GM12878 (cell line): ENCODE measurements at regions not wholly inside any gene's neighbourhood (a gene's known extent, or its start where the extent isn't known, plus 50 kb on each side); places are given as distances from the start of the nearest gene placed in this dataset.

Experiments
- ATAC-seq: fragments of 200-7000 bp; cut with Tn5 transposase; 3 replicates; pipeline ENCODE4 v1.9.1; 2020; ENCODE audit warnings: mild to moderate bottlenecking, moderate library complexity
- BruUV-seq: library from RNA; stranded (reverse); fragments of 400-500 nt; replicated peaks from 2 replicates; lab custom pipeline; 2021; lab: Mats Ljungman, UMichigan
- CTCF ChIA-PET: fragments of 300-600 bp; sonication (Branson Sonifier 250); formaldehyde crosslinking; extraction: SDS; loops from one replicate; lab custom pipeline; 2021; ENCODE audit warnings: inconsistent platforms; lab: Yijun Ruan, JAX
- POLR2A ChIA-PET: fragments of 350-600 bp; formaldehyde crosslinking; extraction: SDS; loops from one replicate; lab custom pipeline; 2021; ENCODE audit warnings: inconsistent platforms; lab: Charles Lee
- RAD21 ChIA-PET: fragments of 300-600 bp; sonication (Branson Sonifier 250); formaldehyde crosslinking; loops from one replicate; lab custom pipeline; 2023; ENCODE audit warnings: antibody characterized with exemption; ENCODE audit not compliant: unreplicated experiment; lab: Charles Lee
- SMC1A ChIA-PET: fragments of 300-600 bp; sonication (Branson Sonifier 250); formaldehyde crosslinking; loops from one replicate; lab custom pipeline; 2023; ENCODE audit not compliant: unreplicated experiment, uncharacterized antibody; lab: Charles Lee
- DNase-seq: peaks from one replicate; pipeline ENCODE4 v3.0.0-alpha.2; 2011; ENCODE audit warnings: low read depth, low spot score
- FAIRE-seq: peaks from 3 replicates; lab custom pipeline; 2011; peaks lifted over from hg19 to GRCh38; lab: Jason Lieb, UNC
- H2AFZ ChIP-seq: 2 replicates; pipeline ENCODE4 v1.6.0; 2011; ENCODE audit warnings: low read depth, low read length, control low read depth; ENCODE audit not compliant: control insufficient read depth
- H3K27ac ChIP-seq: 2 replicates; pipeline ENCODE4 v1.5.1; 2011; ENCODE audit warnings: control low read depth; ENCODE audit not compliant: control insufficient read depth, insufficient read depth
- H3K27me3 ChIP-seq, 2 experiments: replicated peaks in 1 of 2; 2 replicates each; pipeline versions ENCODE4 v1.6.0 to v1.6.1; 2011; ENCODE audit warnings: low read length in 1 of 2; ENCODE audit not compliant: control insufficient read depth in 2 of 2, insufficient read depth in 2 of 2
- H3K36me3 ChIP-seq, 2 experiments: 2 replicates each; pipeline ENCODE4 v1.5.1; 2011; ENCODE audit warnings: low read length in 1 of 2; ENCODE audit not compliant: control insufficient read depth in 2 of 2, insufficient read depth in 2 of 2
- H3K4me1 ChIP-seq: 2 replicates; pipeline ENCODE4 v1.6.1; 2011; ENCODE audit warnings: mild to moderate bottlenecking, low read length, moderate library complexity, mixed read lengths; ENCODE audit not compliant: control insufficient read depth, insufficient read depth
- H3K4me2 ChIP-seq: 2 replicates; pipeline ENCODE4 v1.6.0; 2011; ENCODE audit warnings: control low read depth; ENCODE audit not compliant: control insufficient read depth, insufficient read depth
- H3K4me3 ChIP-seq: fragments of 200-600 bp; sonication (generic); 2 replicates; pipeline ENCODE4 v1.5.1; 2016
- H3K79me2 ChIP-seq: 2 replicates; pipeline ENCODE4 v1.6.0; 2011; ENCODE audit warnings: low read length; ENCODE audit not compliant: control insufficient read depth, insufficient read depth
- H3K9ac ChIP-seq: 2 replicates; pipeline ENCODE4 v1.8.0; 2011; ENCODE audit warnings: low read length, control low read depth, mixed read lengths; ENCODE audit not compliant: control insufficient read depth, insufficient read depth
- H3K9me3 ChIP-seq: replicated peaks from 3 replicates; pipeline ENCODE4 v1.5.1; 2011; ENCODE audit warnings: mild to moderate bottlenecking, low read length; ENCODE audit not compliant: control insufficient read depth, insufficient read depth
- H4K20me1 ChIP-seq: 2 replicates; pipeline ENCODE4 v1.6.0; 2011; ENCODE audit not compliant: control insufficient read depth, insufficient read depth
- BHLHE40 ChIP-seq, 2 experiments: fragments of 450-650 bp in 1 of 2; IDR thresholded peaks; 2 replicates each; pipeline ENCODE4 v1.6.1; 2011 to 2017; ENCODE audit warnings: low read depth in 2 of 2, borderline replicate concordance in 1 of 2, improper control_type of control experiment in 1 of 2, low read length in 1 of 2, mild to moderate bottlenecking in 1 of 2
- CEBPB ChIP-seq, 2 experiments: fragments of 150-350 bp in 1 of 2; IDR thresholded peaks; 2 replicates each; pipeline ENCODE4 v1.6.1; 2012 to 2014; ENCODE audit warnings: low read depth in 2 of 2, low read length in 2 of 2, borderline replicate concordance in 1 of 2, inconsistent platforms in 1 of 2
- CHD1 ChIP-seq: IDR thresholded peaks from 2 replicates; pipeline ENCODE4 v1.6.1; 2012; ENCODE audit warnings: low read depth, low read length, improper control_type of control experiment
- EED ChIP-seq: sonication (generic); IDR thresholded peaks from 2 replicates; pipeline ENCODE4 v1.6.1; 2016; ENCODE audit warnings: antibody characterized with exemption, low read depth
- ETV6 ChIP-seq, 2 experiments: fragments of 450-650 bp in 1 of 2; IDR thresholded peaks in 1 of 2; conservative IDR thresholded peaks in 1 of 2; 2 replicates each; pipeline ENCODE4 v1.6.1; 2014; ENCODE audit warnings: antibody characterized with exemption in 1 of 2, borderline replicate concordance in 1 of 2, low read depth in 1 of 2, mild to moderate bottlenecking in 1 of 2, moderate library complexity in 1 of 2
- FOS ChIP-seq: IDR thresholded peaks from 3 replicates; pipeline ENCODE4 v1.6.1; 2011; ENCODE audit warnings: borderline replicate concordance; ENCODE audit not compliant: insufficient read length; ENCODE audit errors: extremely low read depth
- KDM1A ChIP-seq: fragments of 200-600 bp; sonication (generic); IDR thresholded peaks from 2 replicates; pipeline ENCODE4 v1.6.1; 2016; ENCODE audit warnings: borderline replicate concordance
- MYC ChIP-seq: IDR thresholded peaks from 2 replicates; pipeline ENCODE4 v1.6.1; 2011; ENCODE audit warnings: mild to moderate bottlenecking, low read length, moderate library complexity, inconsistent platforms; ENCODE audit not compliant: insufficient read depth, insufficient replicate concordance, insufficient read length, severe bottlenecking
- NFYA ChIP-seq: IDR thresholded peaks from 2 replicates; pipeline ENCODE4 v1.6.1; 2011; ENCODE audit warnings: low read depth, mild to moderate bottlenecking, low read length, improper control_type of control experiment, borderline replicate concordance
- NR2C2 ChIP-seq: IDR thresholded peaks from 2 replicates; pipeline ENCODE4 v1.6.1; 2011; ENCODE audit warnings: borderline replicate concordance, low read depth; ENCODE audit not compliant: control insufficient read depth, insufficient read length
- NRF1 ChIP-seq: conservative IDR thresholded peaks from 2 replicates; pipeline ENCODE4 v1.6.1; 2011; ENCODE audit warnings: mild to moderate bottlenecking, low read depth, low read length, improper control_type of control experiment
- RAD51 ChIP-seq: fragments of 450-650 bp; IDR thresholded peaks from 2 replicates; pipeline ENCODE4 v1.6.1; 2016; ENCODE audit warnings: moderate library complexity, mild to moderate bottlenecking, inconsistent platforms
- STAT3 ChIP-seq: IDR thresholded peaks from 2 replicates; pipeline ENCODE4 v1.6.1; 2011; ENCODE audit warnings: low read depth, low read length, improper control_type of control experiment
- TCF3 ChIP-seq: IDR thresholded peaks from 2 replicates; pipeline ENCODE4 v1.6.1; 2012; ENCODE audit warnings: low read depth, mild to moderate bottlenecking, low read length, borderline replicate concordance; ENCODE audit not compliant: insufficient read depth
- WGBS: methylation state at CpG from one replicate; pipeline ENCODE4 v1.1.6; 2016; ENCODE audit warnings: low lambda C conversion rate; ENCODE audit not compliant: insufficient replicate concordance, insufficient coverage; ENCODE audit errors: missing lambda C conversion rate; 5-methylcytosine and 5-hydroxymethylcytosine counted together
- in situ Hi-C: fragments of 300-500 bp; cut with MboI; formaldehyde crosslinking; loops from 9 replicates; pipeline ENCODE4 v1.14.3; 2018; ENCODE audit warnings: mixed read lengths
- intact Hi-C: fragments of 100-400 bp; cut with micrococcal nuclease; formaldehyde crosslinking; loops from one replicate; pipeline ENCODE4 v1.14.2; 2022; ENCODE audit not compliant: unreplicated experiment
- TF ChIP-seq, protein P1 (sequence below): fragments of 450-650 bp; formaldehyde crosslinking; IDR thresholded peaks from 2 replicates; pipeline ENCODE4 v1.4.0; 2022; ENCODE audit warnings: mild to moderate bottlenecking, moderate library complexity

DNA sequence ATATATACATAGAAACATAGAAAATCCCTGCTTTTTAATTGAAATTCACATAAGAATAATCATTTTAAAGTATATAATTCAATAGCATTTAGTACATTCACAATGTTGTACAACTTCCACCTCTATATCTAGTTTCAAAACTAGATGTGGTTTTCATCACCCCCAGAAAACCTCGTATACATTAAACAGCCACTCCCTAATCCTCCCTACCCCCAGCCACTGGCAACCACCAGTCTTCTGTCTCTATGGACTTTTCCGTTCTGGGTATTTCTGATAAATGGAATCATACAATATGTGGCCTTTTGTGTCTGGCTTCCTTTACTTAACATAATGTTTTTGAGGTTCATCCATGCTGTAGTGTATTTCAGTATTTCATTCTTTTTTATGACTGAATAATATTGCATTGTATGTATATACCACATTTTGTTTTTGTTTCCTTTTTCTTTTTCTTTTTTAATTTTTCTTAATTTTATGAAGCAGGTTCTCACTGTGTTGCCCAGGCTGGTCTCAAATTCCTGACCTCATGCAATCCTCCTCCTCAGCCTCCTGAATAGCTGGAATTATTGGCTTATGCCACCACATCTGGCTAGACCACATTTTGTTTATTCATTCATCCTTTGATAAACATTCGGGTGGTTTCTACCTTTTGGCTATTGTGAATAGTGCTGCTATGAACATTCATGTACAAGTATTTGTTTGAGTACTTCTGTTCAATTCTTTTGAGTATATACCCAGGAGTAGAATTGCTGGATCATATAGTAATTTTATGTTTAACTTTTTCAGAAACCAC, 50.6 kb upstream of the RNF152 start:
- FAIRE-seq = no peak
- CTCF ChIA-PET = no interaction called here

More for the DNA sequence above, 50.6 kb upstream of the RNF152 start:
- H2AFZ ChIP-seq = no peak overlapping the region
- no peak overlapping the region for H3K9ac ChIP-seq
- no peaks in the 10 kb centered on the region for H3K79me2 ChIP-seq
- 54% methylated on average over 3 of the region's 3 CpGs for WGBS
- H3K27ac ChIP-seq = no peak overlapping the region
- intact Hi-C loops = no loop called here
- no TSS peak for BruUV-seq
- no peaks in the 10 kb centered on the region for H3K36me3 ChIP-seq
- DNase-seq (no peak), ATAC-seq (no peak)
- peaks cover 2% of the 10 kb centered on the region; the same call in 1 of the 3 replicates for H3K9me3 ChIP-seq
- POLR2A ChIA-PET = no interaction called here
- no peaks in the 10 kb centered on the region for H4K20me1 ChIP-seq
- H3K4me1 ChIP-seq = no peaks in the 10 kb centered on the region
- in situ Hi-C loops = no loop called here
- RAD21 ChIA-PET = no interaction called here
- no peak overlapping the region for H3K4me3 ChIP-seq
- SMC1A ChIA-PET = interaction anchor here (1.2 to 2.7 kb wide), 2 partner anchors 9 to 102 kb away, joined by 3 to 14 read pairs; no protein-coding TSS in a partner anchor
- H3K4me2 ChIP-seq = no peak overlapping the region
- no peaks in the 10 kb centered on the region for H3K27me3 ChIP-seq
- no peak for TF ChIP-seq FOS
- no peak for TF ChIP-seq BHLHE40 (IDR thresholded peaks at IDR 0.05; ENCODE audit: borderline replicate concordance in 1 of 2, low read depth in 2 of 2, low read length in 1 of 2)
- TF ChIP-seq, protein P1, sequence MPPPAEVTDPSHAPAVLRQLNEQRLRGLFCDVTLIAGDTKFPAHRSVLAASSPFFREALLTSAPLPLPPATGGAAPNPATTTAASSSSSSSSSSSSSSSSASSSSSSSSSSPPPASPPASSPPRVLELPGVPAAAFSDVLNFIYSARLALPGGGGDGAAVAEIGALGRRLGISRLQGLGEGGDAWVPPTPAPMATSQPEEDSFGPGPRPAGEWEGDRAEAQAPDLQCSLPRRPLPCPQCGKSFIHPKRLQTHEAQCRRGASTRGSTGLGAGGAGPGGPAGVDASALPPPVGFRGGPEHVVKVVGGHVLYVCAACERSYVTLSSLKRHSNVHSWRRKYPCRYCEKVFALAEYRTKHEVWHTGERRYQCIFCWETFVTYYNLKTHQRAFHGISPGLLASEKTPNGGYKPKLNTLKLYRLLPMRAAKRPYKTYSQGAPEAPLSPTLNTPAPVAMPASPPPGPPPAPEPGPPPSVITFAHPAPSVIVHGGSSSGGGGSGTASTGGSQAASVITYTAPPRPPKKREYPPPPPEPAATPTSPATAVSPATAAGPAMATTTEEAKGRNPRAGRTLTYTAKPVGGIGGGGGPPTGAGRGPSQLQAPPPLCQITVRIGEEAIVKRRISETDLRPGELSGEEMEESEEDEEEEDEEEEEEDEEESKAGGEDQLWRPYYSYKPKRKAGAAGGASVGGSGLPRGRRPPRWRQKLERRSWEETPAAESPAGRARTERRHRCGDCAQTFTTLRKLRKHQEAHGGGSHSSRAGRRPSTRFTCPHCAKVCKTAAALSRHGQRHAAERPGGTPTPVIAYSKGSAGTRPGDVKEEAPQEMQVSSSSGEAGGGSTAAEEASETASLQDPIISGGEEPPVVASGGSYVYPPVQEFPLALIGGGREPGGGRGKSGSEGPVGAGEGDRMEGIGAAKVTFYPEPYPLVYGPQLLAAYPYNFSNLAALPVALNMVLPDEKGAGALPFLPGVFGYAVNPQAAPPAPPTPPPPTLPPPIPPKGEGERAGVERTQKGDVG (CRISPR knock-in tag) = no peak
- TF ChIP-seq NR2C2 = no peak
- TF ChIP-seq CEBPB (IDR thresholded peaks at IDR 0.05; ENCODE audit: borderline replicate concordance in 1 of 2, low read depth in 2 of 2, low read length in 2 of 2) = no peak
- TF ChIP-seq KDM1A = no peak
- no peak for TF ChIP-seq RAD51
- TF ChIP-seq CHD1 = no peak
- TF ChIP-seq ETV6 (conservative IDR thresholded peaks at IDR 0.05 in 1 of 2, IDR thresholded peaks at IDR 0.05 in 1 of 2; ENCODE audit: borderline replicate concordance in 1 of 2, low read depth in 1 of 2) = no peak
- no peak for TF ChIP-seq NFYA
- TF ChIP-seq STAT3 = no peak
- no peak for TF ChIP-seq MYC
- no peak for TF ChIP-seq TCF3
- TF ChIP-seq NRF1 = no peak
- TF ChIP-seq EED = no peak
